HepG2 (cell line): ENCODE measurements at regions not wholly inside any gene's neighbourhood (a gene's known extent, or its start where the extent isn't known, plus 50 kb on each side); places are given as distances from the start of the nearest gene placed in this dataset.

Experiments
- ATAC-seq: fragments of 200-7000 bp; cut with Tn5 transposase; 3 replicates; pipeline ENCODE4 v1.9.1; 2020; ENCODE audit warnings: mild to moderate bottlenecking, moderate library complexity
- BruUV-seq: library from RNA; stranded (reverse); fragments of 400-500 nt; replicated peaks from 2 replicates; lab custom pipeline; 2021; lab: Mats Ljungman, UMichigan
- CTCF ChIA-PET: fragments of 300-600 bp; formaldehyde crosslinking; extraction: SDS; loops from one replicate; lab custom pipeline; 2021; ENCODE audit warnings: low total read pairs, inconsistent platforms, low intra/inter-chr PET ratio; lab: Yijun Ruan, JAX
- POLR2A ChIA-PET: fragments of 350-600 bp; sonication (Branson Sonifier 250); formaldehyde crosslinking; loops from one replicate; lab custom pipeline; 2020; ENCODE audit warnings: antibody characterized with exemption, inconsistent platforms; lab: Yijun Ruan, JAX
- DNase-seq: peaks from one replicate; pipeline ENCODE4 v3.0.0-alpha.2; 2015; ENCODE audit warnings: low spot score
- FAIRE-seq: peaks from 3 replicates; lab custom pipeline; 2011; peaks lifted over from hg19 to GRCh38; lab: Jason Lieb, UNC
- H2AFZ ChIP-seq: one replicate; pipeline ENCODE4 v1.6.1; 2011; ENCODE audit warnings: low read length, inconsistent platforms
- H3K27ac ChIP-seq: fragments of 300-600 bp; 3 replicates; pipeline ENCODE4 v1.8.0; 2011; ENCODE audit warnings: mixed run types, mild to moderate bottlenecking, mixed read lengths, low read length, inconsistent platforms; ENCODE audit not compliant: insufficient read depth; ENCODE audit errors: extremely low read length
- H3K27me3 ChIP-seq, 2 experiments: fragments of 200-600 bp in 1 of 2; 2 replicates in 1 of 2; 3 replicates in 1 of 2; pipeline versions ENCODE4 v1.6.0 to v1.8.0; 2011; ENCODE audit warnings: low read length in 2 of 2, mild to moderate bottlenecking in 2 of 2, moderate library complexity in 2 of 2, inconsistent platforms in 1 of 2; ENCODE audit not compliant: insufficient read depth in 2 of 2, control insufficient read depth in 1 of 2
- H3K36me3 ChIP-seq, 2 experiments: fragments of 200-600 bp in 1 of 2; replicated peaks in 1 of 2; 2 replicates in 1 of 2; 3 replicates in 1 of 2; pipeline versions ENCODE4 v1.5.1 to v1.8.0; 2011; ENCODE audit warnings: low read length in 2 of 2, inconsistent platforms in 1 of 2; ENCODE audit not compliant: insufficient read depth in 2 of 2, control insufficient read depth in 1 of 2
- H3K4me1 ChIP-seq: 2 replicates; pipeline ENCODE4 v1.5.1; 2012; ENCODE audit warnings: low read length, inconsistent platforms; ENCODE audit not compliant: insufficient read depth
- H3K4me2 ChIP-seq: 2 replicates; pipeline ENCODE4 v1.6.0; 2011; ENCODE audit warnings: low read depth, low read length, inconsistent platforms
- H3K4me3 ChIP-seq, 3 experiments: fragments of 200-600 bp in 1 of 3; sonication (generic), shearing (Covaris generic) in 1 of 3; replicated peaks in 1 of 3; 2 replicates each; pipeline ENCODE4 v1.5.1; 2011 to 2016; ENCODE audit warnings: low read length in 3 of 3, inconsistent platforms in 2 of 3, low read depth in 2 of 3, mild to moderate bottlenecking in 2 of 3, control low read depth in 1 of 3, mixed read lengths in 1 of 3; ENCODE audit not compliant: insufficient read depth in 1 of 3
- H3K79me2 ChIP-seq: one replicate; pipeline ENCODE4 v1.6.1; 2011; ENCODE audit warnings: low read length, inconsistent platforms; ENCODE audit not compliant: insufficient read depth
- H3K9ac ChIP-seq: 2 replicates; pipeline ENCODE4 v1.6.0; 2011; ENCODE audit warnings: mild to moderate bottlenecking, low read depth, low read length, inconsistent platforms; ENCODE audit not compliant: insufficient read depth
- H3K9me3 ChIP-seq: 2 replicates; pipeline ENCODE4 v1.5.1; 2012; ENCODE audit warnings: mild to moderate bottlenecking, low read length
- H4K20me1 ChIP-seq: 2 replicates; pipeline ENCODE4 v1.6.0; 2011; ENCODE audit warnings: inconsistent platforms, mild to moderate bottlenecking, low read length, moderate library complexity; ENCODE audit not compliant: insufficient read depth
- IRX3 ChIP-seq: sonication (generic); formaldehyde crosslinking; IDR thresholded peaks from 2 replicates; pipeline ENCODE4 v1.8.1; 2023; ENCODE audit warnings: mild to moderate bottlenecking, low read depth, missing genetic modification reagents, borderline replicate concordance
- PAF1 ChIP-seq: IDR thresholded peaks from 2 replicates; pipeline ENCODE4 v1.6.1; 2016; ENCODE audit warnings: missing genetic modification reagents, missing compliant biosample characterization
- TMF1 ChIP-seq: sonication (generic); formaldehyde crosslinking; IDR thresholded peaks from 2 replicates; pipeline ENCODE4 v1.8.1; 2022; ENCODE audit warnings: low read depth, missing genetic modification reagents
- ZFX ChIP-seq: sonication (generic); formaldehyde crosslinking; IDR thresholded peaks from 2 replicates; pipeline ENCODE4 v1.4.0; 2020; ENCODE audit warnings: mild to moderate bottlenecking, low read depth, missing genetic modification reagents, moderate library complexity
- ZNF235 ChIP-seq: sonication (generic); formaldehyde crosslinking; IDR thresholded peaks from 2 replicates; pipeline ENCODE4 v1.8.1; 2023; ENCODE audit warnings: mild to moderate bottlenecking, missing genetic modification reagents, borderline replicate concordance
- ZNF552 ChIP-seq: sonication (generic); formaldehyde crosslinking; IDR thresholded peaks from 2 replicates; pipeline ENCODE4 v1.9.0; 2022; ENCODE audit warnings: missing genetic modification reagents, mild to moderate bottlenecking, borderline replicate concordance
- WGBS: methylation state at CpG from one replicate; pipeline ENCODE4 v1.1.6; 2017; ENCODE audit warnings: low lambda C conversion rate; 5-methylcytosine and 5-hydroxymethylcytosine counted together
- in situ Hi-C: cut with HindIII; loops from 2 replicates; pipeline ENCODE4 v1.10.0; 2017; ENCODE audit warnings: low pct_unique_long_range_greater_than_20kb; ENCODE audit not compliant: extremely low pct_ligation_motif_present
- intact Hi-C: fragments of 100-400 bp; cut with micrococcal nuclease; formaldehyde crosslinking; loops from one replicate; pipeline ENCODE4 v1.10.0; 2022; ENCODE audit not compliant: unreplicated experiment
- TF ChIP-seq, protein P1 (sequence below): sonication (generic); formaldehyde crosslinking; conservative IDR thresholded peaks from 2 replicates; pipeline ENCODE4 v1.8.1; 2023; ENCODE audit warnings: missing genetic modification reagents

DNA sequence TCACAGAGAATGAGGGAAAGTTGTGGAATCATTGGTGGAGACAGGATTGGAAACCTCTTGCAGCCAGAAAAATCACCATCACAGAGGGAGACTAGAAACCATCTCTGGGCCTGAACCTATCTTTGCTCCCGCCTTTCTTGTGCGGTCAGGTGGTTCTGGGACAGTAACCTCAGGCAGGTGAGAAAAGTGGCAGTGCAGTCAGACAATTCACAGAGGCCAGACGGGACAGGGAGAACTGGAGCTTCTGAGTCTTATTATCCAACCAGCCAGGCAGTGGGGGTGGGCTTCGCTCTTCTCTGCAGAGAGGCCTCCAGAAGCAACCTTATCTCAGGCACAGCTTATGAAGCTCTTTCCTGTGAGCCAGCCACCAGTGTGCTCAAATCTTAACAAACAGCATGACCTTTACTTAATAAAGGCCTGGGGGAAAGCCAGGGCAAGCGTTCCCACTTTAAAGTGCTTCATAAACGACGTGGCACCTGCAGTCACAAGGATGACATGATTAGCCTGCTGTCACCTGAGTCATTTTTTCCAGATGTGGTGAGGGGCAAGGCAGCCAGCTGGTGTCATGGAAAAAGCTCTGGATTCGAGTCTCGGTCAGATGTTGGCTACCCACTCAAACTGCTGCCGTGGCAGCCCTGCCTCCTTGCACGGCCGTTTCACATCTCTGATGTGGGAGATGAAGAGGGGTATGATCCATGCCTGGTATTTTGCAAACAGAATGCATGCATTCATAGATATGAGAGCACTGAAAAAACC lies 109.7 kb downstream of the B3GNT2 start:
- 71% methylated on average over 12 of the region's 12 CpGs for WGBS
- H3K79me2 ChIP-seq: no peaks in the 10 kb centered on the region
- POLR2A ChIA-PET: interaction anchor here (1.5 kb wide), 1 partner anchor 12 kb away, joined by 3 read pairs; no protein-coding TSS in a partner anchor
- H3K4me2 ChIP-seq: no peak overlapping the region; the same call in 1 of the 2 replicates
- DNase-seq (no peak), ATAC-seq (no peak), FAIRE-seq (no peak)
- no peaks in the 10 kb centered on the region for H3K36me3 ChIP-seq
- H2AFZ ChIP-seq: no peak overlapping the region
- H3K4me3 ChIP-seq: no peak overlapping the region
- in situ Hi-C loops (no loop called here), intact Hi-C loops (no loop called here)
- no peak overlapping the region for H3K27ac ChIP-seq
- CTCF ChIA-PET: no interaction called here
- BruUV-seq: no TSS peak
- no peaks in the 10 kb centered on the region for H4K20me1 ChIP-seq
- TF ChIP-seq ZNF552: no peak
- peak; percentile 56; the same call in 1 of the 2 replicates for TF ChIP-seq ZNF235 (CRISPR knock-in tag)
- TF ChIP-seq ZFX (CRISPR knock-in tag): no peak
- TF ChIP-seq TMF1: no peak
- TF ChIP-seq, protein P1, sequence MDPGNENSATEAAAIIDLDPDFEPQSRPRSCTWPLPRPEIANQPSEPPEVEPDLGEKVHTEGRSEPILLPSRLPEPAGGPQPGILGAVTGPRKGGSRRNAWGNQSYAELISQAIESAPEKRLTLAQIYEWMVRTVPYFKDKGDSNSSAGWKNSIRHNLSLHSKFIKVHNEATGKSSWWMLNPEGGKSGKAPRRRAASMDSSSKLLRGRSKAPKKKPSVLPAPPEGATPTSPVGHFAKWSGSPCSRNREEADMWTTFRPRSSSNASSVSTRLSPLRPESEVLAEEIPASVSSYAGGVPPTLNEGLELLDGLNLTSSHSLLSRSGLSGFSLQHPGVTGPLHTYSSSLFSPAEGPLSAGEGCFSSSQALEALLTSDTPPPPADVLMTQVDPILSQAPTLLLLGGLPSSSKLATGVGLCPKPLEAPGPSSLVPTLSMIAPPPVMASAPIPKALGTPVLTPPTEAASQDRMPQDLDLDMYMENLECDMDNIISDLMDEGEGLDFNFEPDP (CRISPR knock-in tag): 0 out of 2 replicates have a peak, but pooled peaks have one; percentile 1
- TF ChIP-seq PAF1 (CRISPR knock-in tag): no peak
- TF ChIP-seq IRX3 (CRISPR knock-in tag): no peak
- peaks cover 43% of the 10 kb centered on the region for H3K4me1 ChIP-seq
- H3K9ac ChIP-seq: no peak overlapping the region
- no peaks in the 10 kb centered on the region for H3K9me3 ChIP-seq
- H3K27me3 ChIP-seq: peaks cover 0 to 2% of the 10 kb centered on the region in 2 experiments; a peak in 3 of 5 replicates
